ENCODE measurements at regions not wholly inside any gene's neighbourhood (a gene's known extent, or its start where the extent isn't known, plus 50 kb on each side); places are given as distances from the start of the nearest gene placed in this dataset.

- DNase-seq: peak in 1 of 2 experiments; percentile 52
- Histone ChIP-seq H3K4me2 (no peak overlapping the region), H3K36me3 (ENCODE audit: low read depth) (no peaks in the 10 kb centered on the region), H3K27ac (no peak overlapping the region), H3F3A (ENCODE audit: insufficient read depth, low read depth) (no peaks in the 10 kb centered on the region), H3K9me3 (ENCODE audit: insufficient read depth, low read depth) (no peaks in the 10 kb centered on the region), H3K9me2 (ENCODE audit: insufficient read depth) (no peaks in the 10 kb centered on the region), H3K4me1 (replicated peaks; ENCODE audit: insufficient read depth) (no peaks in the 10 kb centered on the region), H4K20me1 (ENCODE audit: insufficient read depth) (no peaks in the 10 kb centered on the region), H3K4me3 (no peak overlapping the region), H2AFZ (no peak overlapping the region), H3K27me3 (ENCODE audit: insufficient read depth, low read depth) (peaks cover 84% of the 10 kb centered on the region), H3K79me2 (ENCODE audit: low read depth) (no peaks in the 10 kb centered on the region)
- ChIA-PET POLR2A (ENCODE audit: unreplicated experiment) (interaction anchor here (0.7 kb wide), 1 partner anchor 1974 kb away, joined by 3 read pairs; no protein-coding TSS in a partner anchor), CTCF (interaction anchor here (0.6 kb wide), 1 partner anchor 531 kb away, joined by 11 read pairs; no protein-coding TSS in a partner anchor)
- no TSS peak for BruUV-seq (replicated peaks)
- intact Hi-C loops (cut with micrococcal nuclease; ENCODE audit: unreplicated experiment): loop anchor here (5.0 kb wide), 2 partner anchors 250 to 1030 kb away; no protein-coding TSS in a partner anchor
- TF ChIP-seq EZH2 (IDR thresholded peaks at IDR 0.05; ENCODE audit: low read depth): no peak
- TF ChIP-seq, protein P1, sequence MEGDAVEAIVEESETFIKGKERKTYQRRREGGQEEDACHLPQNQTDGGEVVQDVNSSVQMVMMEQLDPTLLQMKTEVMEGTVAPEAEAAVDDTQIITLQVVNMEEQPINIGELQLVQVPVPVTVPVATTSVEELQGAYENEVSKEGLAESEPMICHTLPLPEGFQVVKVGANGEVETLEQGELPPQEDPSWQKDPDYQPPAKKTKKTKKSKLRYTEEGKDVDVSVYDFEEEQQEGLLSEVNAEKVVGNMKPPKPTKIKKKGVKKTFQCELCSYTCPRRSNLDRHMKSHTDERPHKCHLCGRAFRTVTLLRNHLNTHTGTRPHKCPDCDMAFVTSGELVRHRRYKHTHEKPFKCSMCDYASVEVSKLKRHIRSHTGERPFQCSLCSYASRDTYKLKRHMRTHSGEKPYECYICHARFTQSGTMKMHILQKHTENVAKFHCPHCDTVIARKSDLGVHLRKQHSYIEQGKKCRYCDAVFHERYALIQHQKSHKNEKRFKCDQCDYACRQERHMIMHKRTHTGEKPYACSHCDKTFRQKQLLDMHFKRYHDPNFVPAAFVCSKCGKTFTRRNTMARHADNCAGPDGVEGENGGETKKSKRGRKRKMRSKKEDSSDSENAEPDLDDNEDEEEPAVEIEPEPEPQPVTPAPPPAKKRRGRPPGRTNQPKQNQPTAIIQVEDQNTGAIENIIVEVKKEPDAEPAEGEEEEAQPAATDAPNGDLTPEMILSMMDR (conservative IDR thresholded peaks at IDR 0.05): peak; percentile 84
Observed at GRCh38 chr2:126776692-126777619, 121.0 kb downstream of the GYPC start.

DNA sequence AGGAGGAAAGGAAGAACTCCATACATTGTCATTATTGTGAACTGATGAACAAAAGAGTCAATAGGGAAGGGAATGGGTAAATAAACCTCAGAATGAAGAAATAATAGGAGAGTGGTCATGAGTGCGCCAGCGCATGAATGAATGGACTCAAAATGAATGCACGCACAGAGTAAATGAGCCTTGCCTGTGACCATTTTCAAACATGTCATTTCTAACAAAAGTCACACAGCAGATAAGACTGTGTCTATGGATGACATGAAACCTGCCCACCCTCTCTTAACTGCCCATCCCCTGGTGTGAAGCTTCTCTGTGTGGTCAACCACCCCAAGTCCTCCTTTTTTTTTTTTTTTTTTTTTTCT is 121.1 kb upstream of the TEX51 start:
- Histone ChIP-seq H4K20me1 (ENCODE audit: insufficient read depth) (no peaks in the 10 kb centered on the region), H3K27me3 (ENCODE audit: insufficient read depth, low read depth) (peaks cover 84% of the 10 kb centered on the region), H3K9me3 (ENCODE audit: insufficient read depth, low read depth) (no peaks in the 10 kb centered on the region), H3F3A (ENCODE audit: insufficient read depth, low read depth) (no peaks in the 10 kb centered on the region), H3K27ac (no peak overlapping the region), H3K4me3 (no peak overlapping the region), H3K4me1 (replicated peaks; ENCODE audit: insufficient read depth) (no peaks in the 10 kb centered on the region), H3K4me2 (no peak overlapping the region), H3K79me2 (ENCODE audit: low read depth) (no peaks in the 10 kb centered on the region), H2AFZ (no peak overlapping the region), H3K36me3 (ENCODE audit: low read depth) (no peaks in the 10 kb centered on the region), H3K9me2 (ENCODE audit: insufficient read depth) (no peaks in the 10 kb centered on the region)
- BruUV-seq (replicated peaks): no TSS peak
- no peak for TF ChIP-seq EZH2 (IDR thresholded peaks at IDR 0.05; ENCODE audit: low read depth)
- POLR2A ChIA-PET (ENCODE audit: unreplicated experiment): interaction anchor here (0.7 kb wide), 1 partner anchor 1975 kb away, joined by 3 read pairs; no protein-coding TSS in a partner anchor
- intact Hi-C loops (cut with micrococcal nuclease; ENCODE audit: unreplicated experiment): loop anchor here (5.0 kb wide), 2 partner anchors 250 to 1030 kb away; no protein-coding TSS in a partner anchor
- CTCF ChIA-PET: no interaction called here
- no peak for DNase-seq

DNA sequence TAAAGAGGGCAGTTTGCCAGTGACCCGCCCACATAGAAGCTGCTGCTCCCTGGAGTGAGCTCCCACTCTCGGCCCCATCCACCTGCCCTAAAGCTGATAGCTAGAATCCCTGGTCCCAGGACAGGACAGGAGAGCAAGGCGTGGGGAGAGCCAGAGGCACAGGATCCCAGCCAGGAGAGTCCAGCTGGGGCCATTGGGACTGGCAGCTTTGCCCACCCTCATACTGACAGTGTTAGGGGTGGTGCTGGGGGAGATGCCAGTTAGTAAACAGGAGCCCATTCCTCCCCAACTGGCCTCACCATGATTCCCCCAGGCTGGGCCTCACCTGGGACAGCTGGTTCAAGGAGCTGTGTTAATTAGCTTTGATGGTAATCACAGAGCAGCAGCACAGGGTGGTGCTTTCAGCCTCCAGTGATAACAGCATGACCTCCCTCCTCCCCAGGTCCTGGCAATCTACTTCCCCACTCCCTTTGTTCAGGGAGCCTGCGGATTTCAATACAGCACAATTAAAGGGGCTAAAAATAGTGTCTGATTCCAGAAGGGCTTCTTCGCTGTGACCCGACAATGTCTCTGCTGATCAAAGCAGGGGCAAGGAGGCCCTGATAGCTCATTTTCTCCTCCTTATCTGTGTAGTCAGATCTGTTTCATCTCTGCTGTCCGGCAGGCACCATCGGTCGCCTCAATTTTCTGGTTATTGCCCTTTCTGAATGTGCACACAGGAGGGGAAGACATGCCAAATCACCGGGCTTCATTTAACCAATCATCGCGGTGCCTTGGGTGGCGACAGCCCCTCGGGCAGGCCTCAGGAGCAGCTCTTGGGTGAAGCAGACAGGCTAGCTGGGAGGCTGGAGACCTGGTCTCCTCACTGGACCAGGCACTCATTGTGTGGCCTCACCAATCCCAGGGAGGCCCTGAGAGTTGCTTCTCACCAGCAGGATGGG is 119.9 kb upstream of the TEX51 start:
- POLR2A ChIA-PET (ENCODE audit: unreplicated experiment): no interaction called here
- no peaks in the 10 kb centered on the region for H3K9me3 ChIP-seq (ENCODE audit: insufficient read depth, low read depth)
- no TSS peak for BruUV-seq (replicated peaks)
- H2AFZ ChIP-seq: no peak overlapping the region
- CTCF ChIA-PET: no interaction called here
- no peak overlapping the region for H3K4me3 ChIP-seq
- TF ChIP-seq, protein P1 (conservative IDR thresholded peaks at IDR 0.05): no peak
- no peak for TF ChIP-seq EZH2 (IDR thresholded peaks at IDR 0.05; ENCODE audit: low read depth)
- H3K9me2 ChIP-seq (ENCODE audit: insufficient read depth): no peaks in the 10 kb centered on the region
- no peaks in the 10 kb centered on the region for H3K4me1 ChIP-seq (replicated peaks; ENCODE audit: insufficient read depth)
- intact Hi-C loops (cut with micrococcal nuclease; ENCODE audit: unreplicated experiment): loop anchor here (5.0 kb wide), 2 partner anchors 252 to 1032 kb away; no protein-coding TSS in a partner anchor
- H3K79me2 ChIP-seq (ENCODE audit: low read depth): no peaks in the 10 kb centered on the region
- H4K20me1 ChIP-seq (ENCODE audit: insufficient read depth): no peaks in the 10 kb centered on the region
- peaks cover 82% of the 10 kb centered on the region for H3K27me3 ChIP-seq (ENCODE audit: insufficient read depth, low read depth)
- no peak overlapping the region for H3K4me2 ChIP-seq
- H3F3A ChIP-seq (ENCODE audit: insufficient read depth, low read depth): no peaks in the 10 kb centered on the region
- H3K27ac ChIP-seq: no peak overlapping the region
- H3K36me3 ChIP-seq (ENCODE audit: low read depth): no peaks in the 10 kb centered on the region
- DNase-seq: no peak

All from PC-9 (cell line).